ENCODE measurements at regions not wholly inside any gene's neighbourhood (a gene's known extent, or its start where the extent isn't known, plus 50 kb on each side); places are given as distances from the start of the nearest gene placed in this dataset.

DNA sequence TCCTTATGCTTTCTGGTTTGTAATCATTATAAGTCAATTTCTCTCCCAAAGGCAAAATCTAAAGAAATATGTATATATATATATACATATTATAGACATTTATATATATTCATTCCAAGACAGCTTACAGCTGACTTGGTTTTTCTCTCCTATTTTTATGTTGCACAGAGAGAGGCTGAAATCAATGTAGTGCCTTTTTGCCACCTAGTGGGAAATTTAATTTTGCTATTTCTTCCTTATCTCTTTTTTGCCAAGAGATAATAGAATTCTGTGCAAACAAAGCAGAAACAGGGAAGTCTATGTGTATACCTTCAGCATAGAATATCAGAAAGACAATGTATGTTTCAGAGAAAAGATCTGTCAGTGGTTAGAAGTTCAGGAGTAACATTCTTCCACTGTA lies 186.0 kb upstream of the ANO5 start:
- TF ChIP-seq, protein P1, sequence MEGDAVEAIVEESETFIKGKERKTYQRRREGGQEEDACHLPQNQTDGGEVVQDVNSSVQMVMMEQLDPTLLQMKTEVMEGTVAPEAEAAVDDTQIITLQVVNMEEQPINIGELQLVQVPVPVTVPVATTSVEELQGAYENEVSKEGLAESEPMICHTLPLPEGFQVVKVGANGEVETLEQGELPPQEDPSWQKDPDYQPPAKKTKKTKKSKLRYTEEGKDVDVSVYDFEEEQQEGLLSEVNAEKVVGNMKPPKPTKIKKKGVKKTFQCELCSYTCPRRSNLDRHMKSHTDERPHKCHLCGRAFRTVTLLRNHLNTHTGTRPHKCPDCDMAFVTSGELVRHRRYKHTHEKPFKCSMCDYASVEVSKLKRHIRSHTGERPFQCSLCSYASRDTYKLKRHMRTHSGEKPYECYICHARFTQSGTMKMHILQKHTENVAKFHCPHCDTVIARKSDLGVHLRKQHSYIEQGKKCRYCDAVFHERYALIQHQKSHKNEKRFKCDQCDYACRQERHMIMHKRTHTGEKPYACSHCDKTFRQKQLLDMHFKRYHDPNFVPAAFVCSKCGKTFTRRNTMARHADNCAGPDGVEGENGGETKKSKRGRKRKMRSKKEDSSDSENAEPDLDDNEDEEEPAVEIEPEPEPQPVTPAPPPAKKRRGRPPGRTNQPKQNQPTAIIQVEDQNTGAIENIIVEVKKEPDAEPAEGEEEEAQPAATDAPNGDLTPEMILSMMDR (tag by site-specific recombination; IDR thresholded peaks at IDR 0.05) = no peak
- TF ChIP-seq SP2 (tag by site-specific recombination; IDR thresholded peaks at IDR 0.05) (no peak), ZNF658 (tag by site-specific recombination; IDR thresholded peaks at IDR 0.05) (no peak), ZNF777 (tag by site-specific recombination; IDR thresholded peaks at IDR 0.05; ENCODE audit: borderline replicate concordance) (no peak), ZNF48 (tag by site-specific recombination; IDR thresholded peaks at IDR 0.05) (no peak), KLF16 (tag by site-specific recombination; IDR thresholded peaks at IDR 0.05) (no peak), YY1 (tag by site-specific recombination; IDR thresholded peaks at IDR 0.05) (no peak)
- TF ChIP-seq, protein P2, sequence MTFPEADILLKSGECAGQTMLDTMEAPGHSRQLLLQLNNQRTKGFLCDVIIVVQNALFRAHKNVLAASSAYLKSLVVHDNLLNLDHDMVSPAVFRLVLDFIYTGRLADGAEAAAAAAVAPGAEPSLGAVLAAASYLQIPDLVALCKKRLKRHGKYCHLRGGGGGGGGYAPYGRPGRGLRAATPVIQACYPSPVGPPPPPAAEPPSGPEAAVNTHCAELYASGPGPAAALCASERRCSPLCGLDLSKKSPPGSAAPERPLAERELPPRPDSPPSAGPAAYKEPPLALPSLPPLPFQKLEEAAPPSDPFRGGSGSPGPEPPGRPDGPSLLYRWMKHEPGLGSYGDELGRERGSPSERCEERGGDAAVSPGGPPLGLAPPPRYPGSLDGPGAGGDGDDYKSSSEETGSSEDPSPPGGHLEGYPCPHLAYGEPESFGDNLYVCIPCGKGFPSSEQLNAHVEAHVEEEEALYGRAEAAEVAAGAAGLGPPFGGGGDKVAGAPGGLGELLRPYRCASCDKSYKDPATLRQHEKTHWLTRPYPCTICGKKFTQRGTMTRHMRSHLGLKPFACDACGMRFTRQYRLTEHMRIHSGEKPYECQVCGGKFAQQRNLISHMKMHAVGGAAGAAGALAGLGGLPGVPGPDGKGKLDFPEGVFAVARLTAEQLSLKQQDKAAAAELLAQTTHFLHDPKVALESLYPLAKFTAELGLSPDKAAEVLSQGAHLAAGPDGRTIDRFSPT (tag by site-specific recombination; IDR thresholded peaks at IDR 0.05) = no peak
- TF ChIP-seq, protein P3, sequence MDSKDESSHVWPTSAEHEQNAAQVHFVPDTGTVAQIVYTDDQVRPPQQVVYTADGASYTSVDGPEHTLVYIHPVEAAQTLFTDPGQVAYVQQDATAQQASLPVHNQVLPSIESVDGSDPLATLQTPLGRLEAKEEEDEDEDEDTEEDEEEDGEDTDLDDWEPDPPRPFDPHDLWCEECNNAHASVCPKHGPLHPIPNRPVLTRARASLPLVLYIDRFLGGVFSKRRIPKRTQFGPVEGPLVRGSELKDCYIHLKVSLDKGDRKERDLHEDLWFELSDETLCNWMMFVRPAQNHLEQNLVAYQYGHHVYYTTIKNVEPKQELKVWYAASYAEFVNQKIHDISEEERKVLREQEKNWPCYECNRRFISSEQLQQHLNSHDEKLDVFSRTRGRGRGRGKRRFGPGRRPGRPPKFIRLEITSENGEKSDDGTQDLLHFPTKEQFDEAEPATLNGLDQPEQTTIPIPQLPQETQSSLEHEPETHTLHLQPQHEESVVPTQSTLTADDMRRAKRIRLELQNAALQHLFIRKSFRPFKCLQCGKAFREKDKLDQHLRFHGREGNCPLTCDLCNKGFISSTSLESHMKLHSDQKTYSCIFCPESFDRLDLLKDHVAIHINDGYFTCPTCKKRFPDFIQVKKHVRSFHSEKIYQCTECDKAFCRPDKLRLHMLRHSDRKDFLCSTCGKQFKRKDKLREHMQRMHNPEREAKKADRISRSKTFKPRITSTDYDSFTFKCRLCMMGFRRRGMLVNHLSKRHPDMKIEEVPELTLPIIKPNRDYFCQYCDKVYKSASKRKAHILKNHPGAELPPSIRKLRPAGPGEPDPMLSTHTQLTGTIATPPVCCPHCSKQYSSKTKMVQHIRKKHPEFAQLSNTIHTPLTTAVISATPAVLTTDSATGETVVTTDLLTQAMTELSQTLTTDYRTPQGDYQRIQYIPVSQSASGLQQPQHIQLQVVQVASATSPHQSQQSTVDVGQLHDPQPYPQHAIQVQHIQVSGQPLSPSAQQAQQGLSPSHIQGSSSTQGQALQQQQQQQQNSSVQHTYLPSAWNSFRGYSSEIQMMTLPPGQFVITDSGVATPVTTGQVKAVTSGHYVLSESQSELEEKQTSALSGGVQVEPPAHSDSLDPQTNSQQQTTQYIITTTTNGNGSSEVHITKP (tag by site-specific recombination; IDR thresholded peaks at IDR 0.05) = no peak
- TF ChIP-seq, protein P4, sequence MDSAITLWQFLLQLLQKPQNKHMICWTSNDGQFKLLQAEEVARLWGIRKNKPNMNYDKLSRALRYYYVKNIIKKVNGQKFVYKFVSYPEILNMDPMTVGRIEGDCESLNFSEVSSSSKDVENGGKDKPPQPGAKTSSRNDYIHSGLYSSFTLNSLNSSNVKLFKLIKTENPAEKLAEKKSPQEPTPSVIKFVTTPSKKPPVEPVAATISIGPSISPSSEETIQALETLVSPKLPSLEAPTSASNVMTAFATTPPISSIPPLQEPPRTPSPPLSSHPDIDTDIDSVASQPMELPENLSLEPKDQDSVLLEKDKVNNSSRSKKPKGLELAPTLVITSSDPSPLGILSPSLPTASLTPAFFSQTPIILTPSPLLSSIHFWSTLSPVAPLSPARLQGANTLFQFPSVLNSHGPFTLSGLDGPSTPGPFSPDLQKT (IDR thresholded peaks at IDR 0.05; ENCODE audit: borderline replicate concordance, low read depth, low read length) = no peak
- TF ChIP-seq, protein P5, sequence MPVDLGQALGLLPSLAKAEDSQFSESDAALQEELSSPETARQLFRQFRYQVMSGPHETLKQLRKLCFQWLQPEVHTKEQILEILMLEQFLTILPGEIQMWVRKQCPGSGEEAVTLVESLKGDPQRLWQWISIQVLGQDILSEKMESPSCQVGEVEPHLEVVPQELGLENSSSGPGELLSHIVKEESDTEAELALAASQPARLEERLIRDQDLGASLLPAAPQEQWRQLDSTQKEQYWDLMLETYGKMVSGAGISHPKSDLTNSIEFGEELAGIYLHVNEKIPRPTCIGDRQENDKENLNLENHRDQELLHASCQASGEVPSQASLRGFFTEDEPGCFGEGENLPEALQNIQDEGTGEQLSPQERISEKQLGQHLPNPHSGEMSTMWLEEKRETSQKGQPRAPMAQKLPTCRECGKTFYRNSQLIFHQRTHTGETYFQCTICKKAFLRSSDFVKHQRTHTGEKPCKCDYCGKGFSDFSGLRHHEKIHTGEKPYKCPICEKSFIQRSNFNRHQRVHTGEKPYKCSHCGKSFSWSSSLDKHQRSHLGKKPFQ (tag by site-specific recombination; IDR thresholded peaks at IDR 0.05) = no peak

Data from HEK293 (cell line).